ENCODE measurements at regions not wholly inside any gene's neighbourhood (a gene's known extent, or its start where the extent isn't known, plus 50 kb on each side); places are given as distances from the start of the nearest gene placed in this dataset.

DNA sequence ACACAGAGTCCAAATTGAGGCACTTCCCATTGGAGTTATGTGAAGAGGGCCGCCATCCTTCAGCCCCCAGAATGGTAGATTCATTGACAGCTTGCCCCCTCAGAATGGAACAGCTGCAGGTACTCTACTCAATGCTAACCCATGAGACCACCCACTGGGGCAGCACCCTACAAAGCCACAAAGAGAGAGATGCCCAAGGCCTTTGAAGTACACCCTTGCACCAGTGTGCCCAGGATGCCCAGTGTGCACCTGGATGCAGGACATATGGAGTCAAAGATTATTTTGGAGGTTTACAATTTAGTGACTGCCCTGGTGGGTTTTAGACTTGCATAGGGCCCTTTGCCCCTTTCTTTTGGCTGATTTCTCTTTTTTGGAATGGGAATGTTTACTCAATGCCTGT lies 933.9 kb downstream of the SLC16A7 start:
- TF ChIP-seq CTCF (IDR thresholded peaks at IDR 0.05) = no peak
- TF ChIP-seq POLR2AphosphoS5 (IDR thresholded peaks at IDR 0.05) = no peak
- no peak for TF ChIP-seq POLR2A (IDR thresholded peaks at IDR 0.05)

Data from breast epithelium (tissue), 3 donors.